ENCODE measurements at regions not wholly inside any gene's neighbourhood (a gene's known extent, or its start where the extent isn't known, plus 50 kb on each side); places are given as distances from the start of the nearest gene placed in this dataset.

DNA sequence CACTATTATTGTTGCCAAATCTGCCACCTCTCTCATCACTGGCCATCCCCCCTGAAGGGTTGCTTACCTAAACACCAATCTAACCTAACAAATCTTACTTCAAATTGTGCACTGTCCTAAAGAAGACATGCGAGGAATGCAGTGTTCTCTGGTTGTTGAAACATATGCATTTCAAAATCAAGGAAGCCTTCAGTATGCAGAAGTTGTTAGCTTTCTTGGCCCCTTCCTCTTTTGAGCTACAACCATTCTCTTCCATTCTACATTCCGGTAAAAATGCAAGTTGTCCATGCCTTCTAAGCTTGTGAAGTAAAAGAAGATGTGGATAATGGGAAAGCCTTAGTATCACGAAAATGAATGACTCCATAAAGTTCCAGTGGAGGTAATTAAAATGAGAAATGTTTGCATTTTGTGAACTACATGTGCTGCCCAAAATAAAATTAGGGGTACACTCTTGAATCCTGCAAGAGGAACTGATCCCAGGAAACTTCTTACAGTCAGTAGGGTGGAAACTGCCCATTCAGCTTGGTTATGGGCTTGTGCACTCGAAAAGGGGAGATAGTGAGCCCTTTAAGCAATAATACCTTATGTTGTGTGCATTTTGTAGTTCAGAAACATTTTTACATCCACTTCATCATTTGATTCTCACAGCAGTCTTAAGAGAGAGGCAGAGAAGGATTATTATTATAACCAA, 77.6 kb upstream of the ADRB2 start:
- TF ChIP-seq EZH2phosphoT487 (conservative IDR thresholded peaks at IDR 0.05; ENCODE audit: low read length): no peak
- no peak for TF ChIP-seq CTCF (IDR thresholded peaks at IDR 0.05; ENCODE audit: insufficient read depth, low read length, poor library complexity, severe bottlenecking)
